H1 (cell line): ENCODE measurements at regions not wholly inside any gene's neighbourhood (a gene's known extent, or its start where the extent isn't known, plus 50 kb on each side); places are given as distances from the start of the nearest gene placed in this dataset.

Experiments
- ASH2L ChIP-seq: fragments of 200-600, 300-600 bp; sonication (generic); IDR thresholded peaks from one replicate; pipeline ENCODE4 v1.7.1; 2017; ENCODE audit warnings: low read length
- BRCA1 ChIP-seq: IDR thresholded peaks from 2 replicates; pipeline ENCODE4 v1.6.1; 2012; ENCODE audit warnings: low read depth, low read length, improper control_type of control experiment
- CBX8 ChIP-seq: fragments of 300-800, 300-1000 bp; sonication (generic); IDR thresholded peaks from 2 replicates; pipeline ENCODE4 v1.7.1; 2016; ENCODE audit warnings: low read depth, low read length, borderline replicate concordance
- CHD7 ChIP-seq: fragments of 300-600 bp; sonication (generic); IDR thresholded peaks from 2 replicates; pipeline ENCODE4 v1.7.1; 2012; ENCODE audit warnings: low read length, moderate library complexity, mild to moderate bottlenecking, inconsistent platforms; ENCODE audit not compliant: insufficient replicate concordance
- CREB1 ChIP-seq: IDR thresholded peaks from 2 replicates; pipeline ENCODE4 v1.6.1; 2012; ENCODE audit warnings: inconsistent platforms
- EP300 ChIP-seq, 2 experiments: IDR thresholded peaks; 1 replicate in 1 of 2; 2 replicates in 1 of 2; pipeline ENCODE4 v1.6.1; 2011 to 2012; ENCODE audit warnings: low read depth in 2 of 2, low read length in 2 of 2, mild to moderate bottlenecking in 2 of 2, borderline replicate concordance in 1 of 2, inconsistent platforms in 1 of 2, moderate library complexity in 1 of 2
- SAP30 ChIP-seq: fragments of 300-600 bp; sonication (generic); IDR thresholded peaks from 2 replicates; pipeline ENCODE4 v1.7.1; 2012; ENCODE audit warnings: low read length, moderate library complexity, mild to moderate bottlenecking, inconsistent platforms; ENCODE audit not compliant: insufficient read depth, insufficient replicate concordance
- SIX5 ChIP-seq: IDR thresholded peaks from 2 replicates; pipeline ENCODE4 v1.6.1; 2011; ENCODE audit warnings: mild to moderate bottlenecking, low read depth, low read length
- SUZ12 ChIP-seq: fragments of 200-600 bp; sonication (generic); IDR thresholded peaks from 2 replicates; pipeline ENCODE4 v1.6.1; 2012; ENCODE audit warnings: mild to moderate bottlenecking, inconsistent platforms, low read length, moderate library complexity, mixed read lengths
- TAF1 ChIP-seq: IDR thresholded peaks from 2 replicates; pipeline ENCODE4 v1.6.1; 2011; ENCODE audit warnings: mild to moderate bottlenecking, low read depth, low read length
- YY1 ChIP-seq: IDR thresholded peaks from 2 replicates; pipeline ENCODE4 v1.6.1; 2011; ENCODE audit warnings: low read depth, mild to moderate bottlenecking, low read length
- TF ChIP-seq, protein P1 (sequence below): IDR thresholded peaks from 2 replicates; pipeline ENCODE4 v1.6.1; 2011; ENCODE audit warnings: low read depth, mild to moderate bottlenecking, low read length; ENCODE audit not compliant: insufficient read depth

GRCh38 chr12:63064080-63064479, 86.9 kb downstream of the AVPR1A start (continued):
- TF ChIP-seq CHD7 (no peak), CBX8 (no peak), BRCA1 (no peak), YY1 (no peak), EP300 (IDR thresholded peaks at IDR 0.05; ENCODE audit: borderline replicate concordance in 1 of 2, low read depth in 2 of 2, low read length in 2 of 2) (no peak), ASH2L (no peak), CREB1 (no peak), SUZ12 (no peak), TAF1 (no peak), SIX5 (no peak), SAP30 (no peak)
- TF ChIP-seq, protein P1, sequence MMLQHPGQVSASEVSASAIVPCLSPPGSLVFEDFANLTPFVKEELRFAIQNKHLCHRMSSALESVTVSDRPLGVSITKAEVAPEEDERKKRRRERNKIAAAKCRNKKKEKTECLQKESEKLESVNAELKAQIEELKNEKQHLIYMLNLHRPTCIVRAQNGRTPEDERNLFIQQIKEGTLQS = no peak
